HG02938 (cell line): ENCODE measurements at regions not wholly inside any gene's neighbourhood (a gene's known extent, or its start where the extent isn't known, plus 50 kb on each side); places are given as distances from the start of the nearest gene placed in this dataset.

Source experiments
- ATAC-seq: cut with Tn5 transposase; IDR thresholded peaks from one replicate; pipeline ENCODE4 v1.9.1; 2021; ENCODE audit warnings: mild to moderate bottlenecking, moderate library complexity; ENCODE audit not compliant: unreplicated experiment

GRCh38 chr21:22855581-22855980, 1857.4 kb downstream of the NCAM2 start:
- ATAC-seq: no peak

- ATAC-seq: no peak
Observed at GRCh38 chr21:22871692-22872091, 1873.5 kb downstream of the NCAM2 start.

DNA sequence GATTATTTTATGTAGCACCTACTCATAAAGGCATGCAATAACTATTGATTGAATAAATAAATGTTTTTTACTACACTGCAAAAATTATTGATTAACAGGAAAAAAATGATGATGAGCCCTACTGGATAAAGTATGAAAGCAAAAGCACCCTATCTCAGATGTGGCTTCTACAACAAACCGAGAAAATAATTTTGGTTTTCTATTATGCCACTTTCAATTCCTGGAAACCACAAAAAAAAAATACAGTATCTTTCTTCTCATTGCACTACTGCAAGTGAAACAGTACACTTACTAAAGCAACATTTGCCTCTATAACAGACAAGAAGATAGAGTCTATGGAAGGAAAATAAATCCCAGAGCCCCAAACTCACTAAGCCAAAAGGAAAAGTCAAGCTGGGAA, 1882.4 kb downstream of the NCAM2 start:
- no peak for ATAC-seq

- ATAC-seq: no peak
Observed at GRCh38 chr21:22881131-22881530, 1882.9 kb downstream of the NCAM2 start.

- ATAC-seq: no peak
Observed at GRCh38 chr21:22885079-22885478, 1886.9 kb downstream of the NCAM2 start.

DNA sequence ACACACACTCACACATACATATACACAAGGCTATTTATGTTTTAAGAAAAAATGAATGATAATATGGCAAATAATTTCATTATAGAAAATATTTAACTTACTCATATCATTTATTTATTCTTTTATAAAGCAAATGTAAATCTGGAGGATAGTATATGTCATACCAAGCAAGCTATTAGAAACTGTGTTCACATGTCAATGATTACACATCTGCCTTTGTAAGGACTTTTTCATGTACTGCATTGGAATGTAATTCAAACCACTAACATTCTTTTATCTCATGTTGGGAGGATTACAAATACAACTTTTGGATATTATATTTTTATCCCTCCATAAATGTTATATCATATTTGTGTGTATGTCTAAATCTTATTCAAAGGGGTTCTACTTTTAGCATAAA, 1887.4 kb downstream of the NCAM2 start:
- ATAC-seq: no peak

- ATAC-seq: no peak
Observed at GRCh38 chr21:22889445-22889844, 1891.2 kb downstream of the NCAM2 start.

GRCh38 chr21:22890656-22891055, 1892.4 kb downstream of the NCAM2 start:
- ATAC-seq: no peak

DNA sequence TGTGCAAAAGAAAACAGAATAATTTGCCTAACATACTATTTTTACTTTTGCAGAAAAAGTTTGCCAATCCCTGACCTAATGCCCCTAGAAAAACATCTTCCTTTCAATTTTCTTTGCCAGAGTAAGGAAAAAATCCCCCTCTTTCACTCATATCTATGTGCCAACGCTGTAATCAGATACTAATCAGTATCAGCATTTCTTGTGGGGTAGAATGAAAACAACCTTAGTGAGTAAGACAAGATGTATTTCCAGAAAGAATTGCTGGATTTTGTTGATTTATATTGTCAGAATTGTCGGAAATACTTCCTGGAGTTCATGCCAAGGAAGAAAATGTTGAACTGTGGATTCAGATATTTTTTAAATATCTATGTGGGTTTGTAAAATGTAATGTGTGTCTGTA, 1893.8 kb downstream of the NCAM2 start:
- no peak for ATAC-seq

GRCh38 chr21:22892740-22893139, 1894.5 kb downstream of the NCAM2 start:
- no peak for ATAC-seq

- ATAC-seq: no peak
Observed at GRCh38 chr21:22898051-22898665, 1899.9 kb downstream of the NCAM2 start.

GRCh38 chr21:22900490-22900889, 1902.3 kb downstream of the NCAM2 start:
- ATAC-seq: no peak

GRCh38 chr21:22903851-22904250, 1905.6 kb downstream of the NCAM2 start:
- no peak for ATAC-seq

GRCh38 chr21:22904385-22904784, 1906.2 kb downstream of the NCAM2 start:
- ATAC-seq: no peak

DNA sequence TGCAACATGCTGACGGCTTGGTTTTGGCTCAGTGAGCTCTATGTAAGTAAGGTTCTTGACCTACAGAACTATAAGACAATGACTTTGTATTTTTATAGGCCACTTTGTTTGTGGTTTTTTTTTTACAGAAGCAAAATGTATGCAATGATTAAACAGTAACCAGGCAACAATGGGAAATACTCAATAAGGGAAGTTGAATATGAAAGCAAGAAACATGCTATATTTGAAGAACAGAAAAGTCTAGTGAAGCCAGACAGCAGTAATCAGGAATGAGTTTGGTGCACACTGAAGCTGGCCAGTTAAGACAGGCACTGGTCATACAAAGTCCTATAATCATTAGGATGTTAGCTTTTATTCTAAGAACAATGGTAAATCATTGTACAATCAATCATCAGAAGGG, 1926.8 kb downstream of the NCAM2 start:
- ATAC-seq: no peak

- ATAC-seq: no peak
Observed at GRCh38 chr21:22927469-22927868, 1929.3 kb downstream of the NCAM2 start.

DNA sequence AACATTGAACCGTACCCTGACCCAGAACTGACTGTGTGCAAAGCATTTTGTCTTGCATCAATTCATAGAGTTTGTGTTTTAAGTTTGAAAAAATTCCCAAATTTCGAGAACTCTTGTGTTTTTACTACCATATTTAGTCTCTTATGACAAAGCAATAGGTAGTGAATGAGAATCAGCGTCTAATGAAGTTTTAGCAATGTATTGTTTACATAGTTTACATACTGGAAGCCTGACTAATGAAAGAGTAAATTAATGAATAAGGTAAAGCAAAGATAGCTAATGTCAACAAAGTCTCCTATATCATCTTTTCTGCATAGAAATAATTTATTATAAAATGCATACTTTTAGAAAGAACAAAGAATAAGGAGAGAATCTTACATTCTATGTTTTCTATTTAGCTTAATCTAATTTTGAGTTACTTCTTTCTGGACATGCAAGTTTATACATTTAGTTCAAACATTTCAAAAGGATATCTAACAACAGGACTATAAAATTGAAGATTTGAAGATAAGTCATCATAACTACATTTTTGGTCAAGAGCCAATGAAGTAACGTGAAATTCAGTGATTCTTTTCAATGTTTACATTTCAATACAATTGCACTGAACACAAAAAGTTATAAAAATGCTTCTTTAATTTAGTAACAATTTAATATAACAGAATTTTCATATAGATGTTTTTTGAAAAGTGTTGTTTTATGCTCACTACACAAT, 1943.7 kb downstream of the NCAM2 start:
- ATAC-seq: no peak

DNA sequence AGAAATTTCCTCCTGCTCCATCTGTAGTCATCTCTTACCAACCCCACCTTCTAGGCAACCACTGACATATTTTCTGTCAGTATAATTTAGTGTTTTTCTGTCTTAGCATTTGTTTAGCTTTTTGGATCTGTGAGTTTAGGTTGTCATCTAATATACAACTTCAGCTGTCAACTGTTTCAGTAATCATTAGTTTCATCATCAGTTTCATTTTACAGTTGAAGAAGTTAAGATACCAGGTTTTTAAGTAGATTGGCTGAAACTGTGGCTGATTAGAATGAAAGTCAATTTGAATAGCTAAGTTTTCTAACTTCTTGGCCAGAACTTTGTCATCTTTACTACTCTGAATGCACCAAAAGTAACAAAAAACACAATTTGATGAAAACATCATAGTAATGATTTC, 1957.3 kb downstream of the NCAM2 start:
- ATAC-seq: no peak

- ATAC-seq: no peak
Observed at GRCh38 chr21:22961258-22961657, 1963.0 kb downstream of the NCAM2 start.

DNA sequence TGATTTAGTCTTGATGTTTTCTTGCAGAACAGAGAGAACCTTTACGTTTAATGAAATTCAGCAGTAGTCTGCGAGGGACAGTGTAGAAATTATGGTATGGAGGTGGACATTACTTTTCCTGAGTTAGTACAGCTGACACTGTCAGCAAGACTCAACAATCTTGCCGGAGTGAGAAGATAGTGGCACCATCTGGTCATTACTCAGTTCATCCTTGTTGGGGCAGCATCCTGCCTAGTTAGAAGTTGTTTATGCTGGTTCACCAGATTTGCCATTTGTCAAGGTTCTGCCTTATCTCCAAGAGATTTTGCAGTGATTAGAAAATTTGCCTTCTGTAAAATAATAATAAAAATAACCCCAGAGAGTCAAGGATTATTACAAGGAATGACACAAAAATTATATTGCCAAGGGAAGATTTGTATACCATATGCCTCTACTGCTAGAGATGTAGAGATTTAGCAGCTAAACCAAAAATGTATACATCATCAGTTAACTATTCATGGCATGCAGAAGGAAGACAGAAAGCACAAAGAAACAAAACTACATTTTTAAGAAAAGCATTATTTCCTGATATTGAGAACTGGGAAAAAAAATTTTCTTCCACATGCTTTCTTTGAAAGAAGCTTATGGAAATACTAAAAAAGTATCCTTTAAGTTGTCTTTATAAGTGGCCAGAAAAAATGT, 1967.4 kb downstream of the NCAM2 start:
- no peak for ATAC-seq

- ATAC-seq: no peak
Observed at GRCh38 chr21:22981819-22982218, 1983.6 kb downstream of the NCAM2 start.

GRCh38 chr21:22993144-22993543, 1994.9 kb downstream of the NCAM2 start:
- ATAC-seq: no peak
